Epithelial cell of esophagus (primary cell): ENCODE measurements at regions not wholly inside any gene's neighbourhood (a gene's known extent, or its start where the extent isn't known, plus 50 kb on each side); places are given as distances from the start of the nearest gene placed in this dataset.

Experiments used
- DNase-seq: peaks from one replicate; pipeline ENCODE4 v3.0.0; 2010; ENCODE audit warnings: low read depth
- H3K4me3 ChIP-seq: 2 replicates; pipeline ENCODE4 v1.5.1; 2011; ENCODE audit warnings: mild to moderate bottlenecking, low read length, control low read depth
- TF ChIP-seq, protein P1 (sequence below): IDR thresholded peaks from 2 replicates; pipeline ENCODE4 v1.5.1; 2011; ENCODE audit warnings: low read depth, mild to moderate bottlenecking, low read length, control low read depth, inconsistent platforms; ENCODE audit not compliant: insufficient read depth; ENCODE audit errors: missing control alignments

DNA sequence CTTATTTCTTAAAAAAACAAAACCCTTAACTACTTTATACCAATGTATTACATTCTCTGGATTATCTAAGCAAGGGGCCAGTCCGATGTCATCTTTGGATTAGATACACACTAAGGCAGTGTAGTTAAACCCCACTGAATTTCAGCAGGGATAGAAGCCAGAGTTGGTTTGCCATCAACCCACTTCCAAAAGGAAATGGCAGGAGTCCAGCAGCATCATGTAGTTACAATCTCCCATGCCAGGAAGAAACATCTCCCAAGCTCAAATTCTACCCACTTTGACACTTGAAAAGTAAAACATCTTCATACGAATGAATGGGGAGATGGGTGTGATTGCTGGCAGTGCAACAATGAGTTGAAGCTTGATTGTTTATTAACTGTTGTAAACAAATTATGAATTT lies 203.5 kb upstream of the PLXNC1 start:
- TF ChIP-seq, protein P1, sequence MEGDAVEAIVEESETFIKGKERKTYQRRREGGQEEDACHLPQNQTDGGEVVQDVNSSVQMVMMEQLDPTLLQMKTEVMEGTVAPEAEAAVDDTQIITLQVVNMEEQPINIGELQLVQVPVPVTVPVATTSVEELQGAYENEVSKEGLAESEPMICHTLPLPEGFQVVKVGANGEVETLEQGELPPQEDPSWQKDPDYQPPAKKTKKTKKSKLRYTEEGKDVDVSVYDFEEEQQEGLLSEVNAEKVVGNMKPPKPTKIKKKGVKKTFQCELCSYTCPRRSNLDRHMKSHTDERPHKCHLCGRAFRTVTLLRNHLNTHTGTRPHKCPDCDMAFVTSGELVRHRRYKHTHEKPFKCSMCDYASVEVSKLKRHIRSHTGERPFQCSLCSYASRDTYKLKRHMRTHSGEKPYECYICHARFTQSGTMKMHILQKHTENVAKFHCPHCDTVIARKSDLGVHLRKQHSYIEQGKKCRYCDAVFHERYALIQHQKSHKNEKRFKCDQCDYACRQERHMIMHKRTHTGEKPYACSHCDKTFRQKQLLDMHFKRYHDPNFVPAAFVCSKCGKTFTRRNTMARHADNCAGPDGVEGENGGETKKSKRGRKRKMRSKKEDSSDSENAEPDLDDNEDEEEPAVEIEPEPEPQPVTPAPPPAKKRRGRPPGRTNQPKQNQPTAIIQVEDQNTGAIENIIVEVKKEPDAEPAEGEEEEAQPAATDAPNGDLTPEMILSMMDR: no peak
- DNase-seq: no peak
- no peak overlapping the region for H3K4me3 ChIP-seq

DNA sequence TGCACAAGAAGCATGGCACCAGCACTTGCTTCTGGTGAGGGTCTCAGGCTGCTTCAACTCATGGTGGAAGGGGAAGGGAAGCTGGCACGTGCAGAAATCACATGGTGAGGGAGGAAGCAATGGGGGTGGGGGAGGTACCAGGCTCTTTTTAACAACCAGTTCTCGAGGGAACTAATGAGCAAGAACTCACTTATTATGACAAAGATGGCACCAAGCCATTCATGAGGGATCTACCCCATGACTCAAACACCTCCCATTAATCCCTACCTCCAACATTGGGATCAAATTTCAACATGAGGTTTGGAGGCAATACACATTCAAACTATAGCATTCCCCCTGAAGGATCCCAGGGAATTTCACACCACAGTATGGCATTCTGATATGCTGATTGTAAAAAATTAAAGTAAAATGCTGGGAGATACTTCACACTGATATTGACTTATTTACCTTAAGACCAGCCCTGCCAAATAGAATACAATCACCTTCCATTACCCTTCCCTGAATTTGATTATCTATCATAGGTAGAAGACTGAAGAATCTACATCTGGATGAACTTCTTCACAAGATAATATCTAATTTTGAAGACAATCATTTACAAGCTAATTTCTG lies 201.7 kb upstream of the PLXNC1 start:
- DNase-seq: peak; percentile 77
- TF ChIP-seq, protein P1: no peak
- no peak overlapping the region for H3K4me3 ChIP-seq

DNA sequence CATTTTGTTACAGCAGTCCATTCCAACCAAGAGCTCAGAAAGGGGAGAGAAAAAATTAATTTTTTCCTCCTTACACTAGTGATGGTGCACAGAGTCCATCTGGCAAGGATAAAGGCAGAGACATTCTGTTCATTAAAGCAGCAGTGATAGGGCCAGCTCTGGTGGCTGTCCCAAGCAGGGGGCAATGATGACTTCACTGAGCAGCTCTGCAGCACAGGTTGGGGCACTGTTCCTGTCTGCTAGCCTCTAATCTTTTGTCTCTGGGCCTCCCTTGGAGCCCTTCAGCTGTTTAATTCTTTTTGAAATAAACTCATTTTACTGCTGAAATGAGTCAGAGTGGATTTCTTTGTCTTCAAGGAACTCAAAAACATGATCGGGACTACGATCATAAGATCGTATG lies 200.9 kb upstream of the PLXNC1 start:
- DNase-seq: no peak
- TF ChIP-seq, protein P1: no peak
- no peak overlapping the region for H3K4me3 ChIP-seq

DNA sequence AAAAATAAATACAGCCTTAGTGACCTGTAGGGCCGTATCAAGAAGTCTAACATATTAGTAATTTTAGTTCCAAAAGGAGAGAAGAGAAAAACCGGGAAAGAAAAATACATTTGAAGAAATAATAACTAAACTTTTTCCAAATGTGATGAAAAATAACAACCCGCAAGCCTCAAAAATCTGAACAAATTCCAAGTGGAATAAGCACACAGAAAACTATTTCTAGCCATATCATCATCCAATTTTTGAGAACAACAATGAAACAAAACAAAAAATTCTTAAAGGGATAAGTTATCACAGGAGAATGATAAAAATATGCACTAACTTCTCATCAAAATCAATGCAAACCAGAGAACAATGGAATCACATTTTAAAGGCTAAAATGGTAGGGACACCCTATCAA lies 198.1 kb upstream of the PLXNC1 start:
- H3K4me3 ChIP-seq: no peak overlapping the region
- DNase-seq: no peak
- TF ChIP-seq, protein P1: no peak

DNA sequence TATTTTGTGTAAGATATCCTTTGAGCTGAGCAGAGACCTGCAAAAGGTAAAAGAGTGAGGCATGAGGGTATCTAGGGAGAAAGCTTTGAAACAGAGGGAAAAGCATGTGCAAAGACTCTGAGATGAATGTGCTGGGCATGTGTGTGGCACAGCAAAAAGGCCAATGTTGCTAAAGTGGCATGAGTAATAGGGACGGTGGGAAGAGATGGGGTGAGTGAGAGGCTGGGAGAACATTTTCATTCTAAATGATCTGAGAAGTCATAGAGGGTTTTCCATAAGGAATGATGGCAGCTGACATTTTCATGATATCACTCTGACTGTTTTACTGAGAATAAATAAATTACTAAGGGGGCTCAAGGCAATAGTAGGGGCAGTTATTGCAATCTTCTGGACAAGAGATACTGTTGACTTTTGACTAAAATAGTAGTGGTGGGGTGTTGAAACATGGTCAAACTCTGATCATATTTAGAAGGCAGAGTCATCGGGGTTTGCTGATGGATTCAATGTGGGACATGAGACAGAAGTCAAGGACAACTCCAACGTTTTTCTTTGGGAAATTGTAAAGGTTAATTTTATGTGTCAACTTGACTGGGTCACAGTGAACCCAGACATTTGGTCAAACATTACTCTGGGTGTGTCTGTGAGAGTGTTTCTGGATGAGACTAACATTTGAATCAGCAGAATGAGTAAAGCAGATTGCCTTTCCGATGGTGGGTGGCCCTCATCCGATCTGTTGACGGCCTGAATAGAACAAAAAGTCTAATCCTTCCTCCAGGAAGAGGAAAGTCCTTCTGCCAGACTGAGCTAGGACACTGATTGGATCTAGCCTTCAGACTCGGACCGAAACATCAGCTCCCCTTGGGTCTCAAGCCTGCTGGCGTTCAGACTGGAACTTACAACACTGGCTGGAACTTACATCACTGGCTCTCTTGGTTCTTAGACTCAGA lies 193.9 kb upstream of the PLXNC1 start:
- H3K4me3 ChIP-seq: no peak overlapping the region
- TF ChIP-seq, protein P1: no peak
- DNase-seq: no peak

DNA sequence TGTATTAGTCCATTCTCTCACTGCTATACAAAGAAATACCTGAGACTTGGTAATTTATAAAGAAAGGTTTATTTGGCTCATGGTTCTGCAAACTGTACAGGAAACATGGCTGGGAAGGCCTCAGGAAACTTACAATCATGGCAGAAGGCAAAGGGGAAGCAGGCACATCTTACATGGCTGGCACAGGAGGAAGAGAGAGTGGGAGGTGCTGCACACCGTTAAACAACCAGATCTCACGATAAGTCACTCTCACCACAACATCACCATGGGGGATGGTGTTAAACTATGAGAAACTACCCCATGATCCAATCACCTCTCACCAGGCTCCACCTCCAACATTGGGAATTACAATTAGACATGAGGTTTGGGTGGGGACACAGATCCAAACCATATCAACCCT lies 191.8 kb upstream of the PLXNC1 start:
- H3K4me3 ChIP-seq: no peak overlapping the region
- no peak for DNase-seq
- TF ChIP-seq, protein P1: no peak
